ENCODE measurements at regions not wholly inside any gene's neighbourhood (a gene's known extent, or its start where the extent isn't known, plus 50 kb on each side); places are given as distances from the start of the nearest gene placed in this dataset.

- Histone ChIP-seq H3K4me3 (ENCODE audit: low read length) (no peak overlapping the region), H4K20me1 (ENCODE audit: insufficient read depth, low read length) (no peaks in the 10 kb centered on the region), H3K9me3 (replicated peaks; ENCODE audit: insufficient read depth, low read length) (no peaks in the 10 kb centered on the region), H3K36me3 (replicated peaks; ENCODE audit: insufficient read depth, low read length) (no peaks in the 10 kb centered on the region), H3K9ac (ENCODE audit: low read length) (no peak overlapping the region), H3K4me2 (ENCODE audit: low read depth, low read length) (no peak overlapping the region), H3K79me2 (ENCODE audit: low read length) (no peaks in the 10 kb centered on the region), H2AFZ (ENCODE audit: low read length) (no peak overlapping the region), H3K4me1 (ENCODE audit: low read length) (no peaks in the 10 kb centered on the region), H3K27me3 (replicated peaks; ENCODE audit: insufficient read depth, low read length) (peaks cover 3% of the 10 kb centered on the region; the same call in 1 of the 2 replicates), H3K9me2 (replicated peaks; ENCODE audit: insufficient read depth, low read length) (no peaks in the 10 kb centered on the region), H3F3A (ENCODE audit: insufficient read depth, low read length) (no peaks in the 10 kb centered on the region), H3K27ac (ENCODE audit: low read length) (no peak overlapping the region)
- DNase-seq: no peak
- no peak for TF ChIP-seq EZH2 (optimal IDR thresholded peaks at IDR 0.05; ENCODE audit: low read depth, low read length)
- no peak for TF ChIP-seq CTCF (IDR thresholded peaks at IDR 0.05; ENCODE audit: low read length)
- TF ChIP-seq EZH2phosphoT487 (IDR thresholded peaks at IDR 0.05; ENCODE audit: low read length): no peak
Observed at GRCh38 chr14:101181446-101182313, 278.2 kb upstream of the RTL1 start.

- TF ChIP-seq CTCF (IDR thresholded peaks at IDR 0.05; ENCODE audit: low read length) (no peak), EZH2phosphoT487 (IDR thresholded peaks at IDR 0.05; ENCODE audit: low read length) (no peak), EZH2 (optimal IDR thresholded peaks at IDR 0.05; ENCODE audit: low read depth, low read length) (no peak)
- no peak overlapping the region for H3K4me2 ChIP-seq (ENCODE audit: low read depth, low read length)
- H3K27ac ChIP-seq (ENCODE audit: low read length): no peak overlapping the region
Observed at GRCh38 chr14:101182476-101182875, 279.0 kb upstream of the RTL1 start.

GRCh38 chr14:101183376-101184103 lies 280.0 kb upstream of the RTL1 start:
- H3K9ac ChIP-seq (ENCODE audit: low read length): no peak overlapping the region
- no peak for DNase-seq
- no peaks in the 10 kb centered on the region for H3K9me2 ChIP-seq (replicated peaks; ENCODE audit: insufficient read depth, low read length)
- no peaks in the 10 kb centered on the region for H3K4me1 ChIP-seq (ENCODE audit: low read length)
- H3K4me2 ChIP-seq (ENCODE audit: low read depth, low read length): no peak overlapping the region
- TF ChIP-seq EZH2phosphoT487 (IDR thresholded peaks at IDR 0.05; ENCODE audit: low read length) (no peak), CTCF (IDR thresholded peaks at IDR 0.05; ENCODE audit: low read length) (no peak), EZH2 (optimal IDR thresholded peaks at IDR 0.05; ENCODE audit: low read depth, low read length) (no peak)
- no peaks in the 10 kb centered on the region for H3K36me3 ChIP-seq (replicated peaks; ENCODE audit: insufficient read depth, low read length)
- no peaks in the 10 kb centered on the region for H3F3A ChIP-seq (ENCODE audit: insufficient read depth, low read length)
- no peak overlapping the region for H3K27ac ChIP-seq (ENCODE audit: low read length)
- no peak overlapping the region for H2AFZ ChIP-seq (ENCODE audit: low read length)
- H3K4me3 ChIP-seq (ENCODE audit: low read length): no peak overlapping the region
- peaks cover 6% of the 10 kb centered on the region; the same call in 1 of the 2 replicates for H3K27me3 ChIP-seq (replicated peaks; ENCODE audit: insufficient read depth, low read length)
- H3K9me3 ChIP-seq (replicated peaks; ENCODE audit: insufficient read depth, low read length): no peaks in the 10 kb centered on the region
- H4K20me1 ChIP-seq (ENCODE audit: insufficient read depth, low read length): no peaks in the 10 kb centered on the region
- H3K79me2 ChIP-seq (ENCODE audit: low read length): no peaks in the 10 kb centered on the region

More at GRCh38 chr14:101182476-101182875, 279.0 kb upstream of the RTL1 start:
- Histone ChIP-seq H3K4me1 (ENCODE audit: low read length) (no peaks in the 10 kb centered on the region), H3K4me3 (ENCODE audit: low read length) (no peak overlapping the region), H3K27me3 (replicated peaks; ENCODE audit: insufficient read depth, low read length) (peaks cover 3% of the 10 kb centered on the region; the same call in 1 of the 2 replicates), H3K79me2 (ENCODE audit: low read length) (no peaks in the 10 kb centered on the region), H4K20me1 (ENCODE audit: insufficient read depth, low read length) (no peaks in the 10 kb centered on the region), H3K9me2 (replicated peaks; ENCODE audit: insufficient read depth, low read length) (no peaks in the 10 kb centered on the region), H3K9ac (ENCODE audit: low read length) (no peak overlapping the region), H3K36me3 (replicated peaks; ENCODE audit: insufficient read depth, low read length) (no peaks in the 10 kb centered on the region), H3K9me3 (replicated peaks; ENCODE audit: insufficient read depth, low read length) (no peaks in the 10 kb centered on the region), H2AFZ (ENCODE audit: low read length) (no peak overlapping the region), H3F3A (ENCODE audit: insufficient read depth, low read length) (no peaks in the 10 kb centered on the region)
- DNase-seq: no peak

All from MM.1S (cell line).